Gastrocnemius medialis (tissue), 4 donors: ENCODE measurements at regions not wholly inside any gene's neighbourhood (a gene's known extent, or its start where the extent isn't known, plus 50 kb on each side); places are given as distances from the start of the nearest gene placed in this dataset.

Source experiments
- POLR2A ChIP-seq, 2 donors: fragments of 450-650 bp; IDR thresholded peaks; one replicate each; pipeline ENCODE4 v1.6.1; 2017; ENCODE audit warnings: antibody characterized with exemption in 2 of 2, mild to moderate bottlenecking in 2 of 2, moderate library complexity in 2 of 2
- TF ChIP-seq, protein P1 (sequence below), 5 experiments: fragments of 450-650 bp in 3 of 5; fragments of 200-600 bp in 2 of 5; sonication (generic) in 2 of 5; IDR thresholded peaks in 4 of 5; conservative IDR thresholded peaks in 1 of 5; 1 replicate in 4 of 5; 2 replicates in 1 of 5; pipeline ENCODE4 v1.5.1; 2016 to 2019; ENCODE audit warnings: antibody characterized with exemption in 5 of 5, mild to moderate bottlenecking in 3 of 5, moderate library complexity in 3 of 5

DNA sequence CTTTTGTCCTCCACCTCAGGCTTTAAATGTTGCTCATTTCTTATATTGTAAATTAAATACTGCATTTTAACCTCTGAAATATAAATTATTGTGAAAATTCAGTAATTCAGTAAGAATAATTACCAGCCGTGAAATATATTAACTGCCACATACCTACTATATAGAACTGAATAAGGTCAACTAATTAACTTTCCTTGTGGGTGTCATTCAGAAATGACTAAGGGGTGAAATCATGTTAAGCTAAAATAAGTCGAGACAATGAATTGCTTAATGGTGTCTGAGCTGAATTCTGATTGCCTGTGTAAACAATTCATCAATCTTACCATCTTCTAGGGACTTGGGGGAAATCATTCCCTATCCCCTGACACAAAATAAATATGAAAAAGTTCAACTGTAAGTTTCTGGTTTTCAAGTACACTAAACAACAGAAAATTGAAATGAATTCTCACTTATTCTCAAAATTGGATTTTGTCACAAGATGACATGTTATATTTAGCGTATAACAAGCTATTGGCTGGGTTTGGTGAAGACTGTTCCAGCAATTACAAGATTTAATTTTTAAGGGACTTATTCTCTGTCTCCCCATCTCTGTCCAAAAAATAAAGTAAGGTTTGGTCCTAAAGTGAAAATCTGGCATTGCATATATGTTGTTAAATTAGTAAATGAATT, 255.1 kb downstream of the METTL4 start:
- TF ChIP-seq, protein P1, sequence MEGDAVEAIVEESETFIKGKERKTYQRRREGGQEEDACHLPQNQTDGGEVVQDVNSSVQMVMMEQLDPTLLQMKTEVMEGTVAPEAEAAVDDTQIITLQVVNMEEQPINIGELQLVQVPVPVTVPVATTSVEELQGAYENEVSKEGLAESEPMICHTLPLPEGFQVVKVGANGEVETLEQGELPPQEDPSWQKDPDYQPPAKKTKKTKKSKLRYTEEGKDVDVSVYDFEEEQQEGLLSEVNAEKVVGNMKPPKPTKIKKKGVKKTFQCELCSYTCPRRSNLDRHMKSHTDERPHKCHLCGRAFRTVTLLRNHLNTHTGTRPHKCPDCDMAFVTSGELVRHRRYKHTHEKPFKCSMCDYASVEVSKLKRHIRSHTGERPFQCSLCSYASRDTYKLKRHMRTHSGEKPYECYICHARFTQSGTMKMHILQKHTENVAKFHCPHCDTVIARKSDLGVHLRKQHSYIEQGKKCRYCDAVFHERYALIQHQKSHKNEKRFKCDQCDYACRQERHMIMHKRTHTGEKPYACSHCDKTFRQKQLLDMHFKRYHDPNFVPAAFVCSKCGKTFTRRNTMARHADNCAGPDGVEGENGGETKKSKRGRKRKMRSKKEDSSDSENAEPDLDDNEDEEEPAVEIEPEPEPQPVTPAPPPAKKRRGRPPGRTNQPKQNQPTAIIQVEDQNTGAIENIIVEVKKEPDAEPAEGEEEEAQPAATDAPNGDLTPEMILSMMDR (IDR thresholded peaks at IDR 0.05 in 4 of 5, conservative IDR thresholded peaks at IDR 0.05 in 1 of 5), result no peak
- no peak for TF ChIP-seq POLR2A (IDR thresholded peaks at IDR 0.05)
